ENCODE measurements at regions not wholly inside any gene's neighbourhood (a gene's known extent, or its start where the extent isn't known, plus 50 kb on each side); places are given as distances from the start of the nearest gene placed in this dataset.

DNA sequence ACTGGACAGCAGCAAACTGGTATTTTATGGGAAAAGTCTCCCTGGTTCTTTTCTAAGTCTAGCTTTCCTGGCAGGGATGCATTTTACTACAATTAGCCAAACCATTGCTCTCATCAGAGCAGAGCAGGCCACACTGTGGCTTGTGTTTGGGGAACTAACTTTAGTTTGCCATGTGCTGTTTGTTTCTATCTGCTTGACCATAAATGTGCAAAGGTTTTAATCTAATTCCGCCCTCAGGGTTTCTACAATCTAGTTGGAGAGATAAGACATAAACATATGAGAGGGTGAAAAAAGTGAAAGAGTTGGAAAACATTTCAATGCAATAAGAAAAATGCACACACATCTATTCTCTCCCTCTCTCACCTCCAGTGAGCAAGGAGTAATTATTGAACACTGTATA is 86.9 kb upstream of the MAPK4 start:
- TF ChIP-seq, protein P1, sequence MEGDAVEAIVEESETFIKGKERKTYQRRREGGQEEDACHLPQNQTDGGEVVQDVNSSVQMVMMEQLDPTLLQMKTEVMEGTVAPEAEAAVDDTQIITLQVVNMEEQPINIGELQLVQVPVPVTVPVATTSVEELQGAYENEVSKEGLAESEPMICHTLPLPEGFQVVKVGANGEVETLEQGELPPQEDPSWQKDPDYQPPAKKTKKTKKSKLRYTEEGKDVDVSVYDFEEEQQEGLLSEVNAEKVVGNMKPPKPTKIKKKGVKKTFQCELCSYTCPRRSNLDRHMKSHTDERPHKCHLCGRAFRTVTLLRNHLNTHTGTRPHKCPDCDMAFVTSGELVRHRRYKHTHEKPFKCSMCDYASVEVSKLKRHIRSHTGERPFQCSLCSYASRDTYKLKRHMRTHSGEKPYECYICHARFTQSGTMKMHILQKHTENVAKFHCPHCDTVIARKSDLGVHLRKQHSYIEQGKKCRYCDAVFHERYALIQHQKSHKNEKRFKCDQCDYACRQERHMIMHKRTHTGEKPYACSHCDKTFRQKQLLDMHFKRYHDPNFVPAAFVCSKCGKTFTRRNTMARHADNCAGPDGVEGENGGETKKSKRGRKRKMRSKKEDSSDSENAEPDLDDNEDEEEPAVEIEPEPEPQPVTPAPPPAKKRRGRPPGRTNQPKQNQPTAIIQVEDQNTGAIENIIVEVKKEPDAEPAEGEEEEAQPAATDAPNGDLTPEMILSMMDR (IDR thresholded peaks at IDR 0.05), result no peak
- TF ChIP-seq POLR2A (IDR thresholded peaks at IDR 0.05), result no peak
- no peak for TF ChIP-seq EP300 (IDR thresholded peaks at IDR 0.05)

Measured in tibial nerve (tissue), 4 donors.